AG08396 (cell line): ENCODE measurements at regions not wholly inside any gene's neighbourhood (a gene's known extent, or its start where the extent isn't known, plus 50 kb on each side); places are given as distances from the start of the nearest gene placed in this dataset.
"Not testable (repeated sequence)": the region's sequence is repeated elsewhere in the genome, so short reads cannot be mapped to it uniquely, and the experiment has no call there.

Experiments
- DNase-seq: peaks from one replicate; pipeline ENCODE4 v3.0.0; 2012; ENCODE audit warnings: low spot score, mixed read lengths

GRCh38 chr5:102666164-102666946, 88.8 kb upstream of the PAM start:
- DNase-seq = peak; percentile 35

GRCh38 chr5:102668220-102668932, 86.7 kb upstream of the PAM start:
- no peak for DNase-seq

GRCh38 chr5:102670224-102670836, 84.8 kb upstream of the PAM start:
- DNase-seq = peak; percentile 47

GRCh38 chr5:102671033-102671734, 83.9 kb upstream of the PAM start:
- not testable (repeated sequence) for DNase-seq

- peak; percentile 43 for DNase-seq
Measured at GRCh38 chr5:102678267-102679058, 76.6 kb upstream of the PAM start.

GRCh38 chr5:102681403-102681983, 73.6 kb upstream of the PAM start:
- DNase-seq = peak; percentile 74

- DNase-seq = no peak
Measured at GRCh38 chr5:102682101-102682647, 72.9 kb upstream of the PAM start.

GRCh38 chr5:102688076-102688475, 67.0 kb upstream of the PAM start:
- DNase-seq = not testable (repeated sequence)

GRCh38 chr5:102688581-102689342, 66.3 kb upstream of the PAM start:
- not testable (repeated sequence) for DNase-seq

- no peak for DNase-seq
Measured at GRCh38 chr5:102690910-102691309, 64.2 kb upstream of the PAM start.

GRCh38 chr5:102691434-102691833, 63.7 kb upstream of the PAM start:
- DNase-seq = no peak

- DNase-seq = no peak
Measured at GRCh38 chr5:102700120-102700831, 54.8 kb upstream of the PAM start.

GRCh38 chr5:102700916-102701315, 54.2 kb upstream of the PAM start:
- no peak for DNase-seq

- no peak for DNase-seq
Measured at GRCh38 chr5:102701748-102702147, 53.4 kb upstream of the PAM start.
